Mesenchymal stem cell (in vitro differentiated cells and primary cell): ENCODE measurements at regions not wholly inside any gene's neighbourhood (a gene's known extent, or its start where the extent isn't known, plus 50 kb on each side); places are given as distances from the start of the nearest gene placed in this dataset.

ENCODE experiments used
- DNase-seq: peaks from one replicate; pipeline ENCODE4 v3.0.0-alpha.2; 2013
- H2AFZ ChIP-seq: one replicate; pipeline ENCODE4 v1.6.1; 2013; ENCODE audit warnings: low read depth, mild to moderate bottlenecking, control low read depth, inconsistent platforms, low read length, moderate library complexity
- H2AK5ac ChIP-seq: 2 replicates; pipeline ENCODE4 v1.6.1; 2013; ENCODE audit warnings: low read length, moderate library complexity, mild to moderate bottlenecking, inconsistent platforms; ENCODE audit not compliant: severe bottlenecking
- H2BK120ac ChIP-seq: one replicate; pipeline ENCODE4 v1.6.1; 2013; ENCODE audit warnings: low read depth, mild to moderate bottlenecking, inconsistent platforms, low read length, moderate library complexity
- H2BK12ac ChIP-seq, 2 experiments: one replicate each; pipeline ENCODE4 v1.6.1; 2013; ENCODE audit warnings: inconsistent platforms in 2 of 2, low read length in 2 of 2, mild to moderate bottlenecking in 2 of 2, moderate library complexity in 2 of 2, control low read depth in 1 of 2
- H2BK15ac ChIP-seq: one replicate; pipeline ENCODE4 v1.6.1; 2013; ENCODE audit warnings: mild to moderate bottlenecking, low read depth, inconsistent platforms; ENCODE audit not compliant: poor library complexity, severe bottlenecking
- H2BK5ac ChIP-seq: 2 replicates; pipeline ENCODE4 v1.6.1; 2013; ENCODE audit warnings: low read depth, mild to moderate bottlenecking, low read length, control low read depth, inconsistent platforms; ENCODE audit not compliant: poor library complexity, severe bottlenecking
- H3K14ac ChIP-seq, 2 experiments: one replicate each; pipeline ENCODE4 v1.6.1; 2013; ENCODE audit warnings: inconsistent platforms in 2 of 2, low read length in 2 of 2, control low read depth in 1 of 2, mild to moderate bottlenecking in 1 of 2, moderate library complexity in 1 of 2
- H3K18ac ChIP-seq, 2 experiments: one replicate each; pipeline ENCODE4 v1.6.1; 2013; ENCODE audit warnings: inconsistent platforms in 2 of 2, low read length in 2 of 2, control low read depth in 1 of 2, low read depth in 1 of 2, mild to moderate bottlenecking in 1 of 2
- H3K23ac ChIP-seq, 2 experiments: one replicate each; pipeline ENCODE4 v1.6.1; 2013; ENCODE audit warnings: inconsistent platforms in 2 of 2, low read length in 2 of 2, mild to moderate bottlenecking in 2 of 2, moderate library complexity in 2 of 2, control low read depth in 1 of 2
- H3K27ac ChIP-seq: 2 replicates; pipeline ENCODE4 v1.5.1; 2013; ENCODE audit warnings: mild to moderate bottlenecking, moderate library complexity, low read length, control low read depth, inconsistent platforms; ENCODE audit not compliant: poor library complexity, severe bottlenecking
- H3K27me3 ChIP-seq, 2 experiments: 2 replicates each; pipeline versions ENCODE4 v1.6.1 to v1.7.0; 2013; ENCODE audit warnings: low read length in 2 of 2, mild to moderate bottlenecking in 2 of 2, moderate library complexity in 2 of 2, control low read depth in 1 of 2, inconsistent platforms in 1 of 2; ENCODE audit not compliant: control insufficient read depth in 1 of 2, insufficient read depth in 1 of 2
- H3K36me3 ChIP-seq, 2 experiments: 2 replicates each; pipeline versions ENCODE4 v1.6.1 to v1.7.0; 2013; ENCODE audit warnings: low read length in 2 of 2, control low read depth in 1 of 2, inconsistent platforms in 1 of 2, low read depth in 1 of 2, mild to moderate bottlenecking in 1 of 2; ENCODE audit not compliant: insufficient read depth in 2 of 2, control insufficient read depth in 1 of 2
- H3K4ac ChIP-seq, 2 experiments: one replicate each; pipeline ENCODE4 v1.6.1; 2013; ENCODE audit warnings: inconsistent platforms in 2 of 2, low read length in 2 of 2, mild to moderate bottlenecking in 2 of 2, moderate library complexity in 2 of 2, control low read depth in 1 of 2, low read depth in 1 of 2
- H3K4me1 ChIP-seq: 2 replicates; pipeline ENCODE4 v1.6.1; 2013; ENCODE audit warnings: low read depth, low read length, control low read depth; ENCODE audit not compliant: control insufficient read depth, insufficient read depth
- H3K4me2 ChIP-seq: 2 replicates; pipeline ENCODE4 v1.6.1; 2013; ENCODE audit warnings: low read length, mild to moderate bottlenecking, inconsistent platforms; ENCODE audit not compliant: poor library complexity, severe bottlenecking
- H3K4me3 ChIP-seq, 2 experiments: 2 replicates each; pipeline versions ENCODE4 v1.5.1 to v1.7.0; 2013; ENCODE audit warnings: low read length in 2 of 2, mild to moderate bottlenecking in 2 of 2, control low read depth in 1 of 2, low read depth in 1 of 2; ENCODE audit not compliant: insufficient read depth in 1 of 2
- H3K79me1 ChIP-seq: replicated peaks from 2 replicates; pipeline ENCODE4 v1.6.1; 2013; ENCODE audit warnings: mild to moderate bottlenecking, control low read depth, low read length, inconsistent platforms; ENCODE audit not compliant: poor library complexity, severe bottlenecking
- H3K9ac ChIP-seq: 2 replicates; pipeline ENCODE4 v1.7.0; 2013; ENCODE audit warnings: mild to moderate bottlenecking, low read length, moderate library complexity
- H3K9me3 ChIP-seq: 2 replicates; pipeline ENCODE4 v1.7.0; 2013; ENCODE audit warnings: mild to moderate bottlenecking, low read length; ENCODE audit not compliant: control insufficient read depth
- H4K8ac ChIP-seq: one replicate; pipeline ENCODE4 v1.6.1; 2013; ENCODE audit warnings: inconsistent platforms, mild to moderate bottlenecking, low read length, moderate library complexity
- H4K91ac ChIP-seq: one replicate; pipeline ENCODE4 v1.6.1; 2013; ENCODE audit warnings: mild to moderate bottlenecking, low read length, inconsistent platforms
- WGBS: methylation state at CpG from one replicate; pipeline ENCODE4 v1.1.7; 2013; ENCODE audit warnings: mixed read lengths; 5-methylcytosine and 5-hydroxymethylcytosine counted together

DNA sequence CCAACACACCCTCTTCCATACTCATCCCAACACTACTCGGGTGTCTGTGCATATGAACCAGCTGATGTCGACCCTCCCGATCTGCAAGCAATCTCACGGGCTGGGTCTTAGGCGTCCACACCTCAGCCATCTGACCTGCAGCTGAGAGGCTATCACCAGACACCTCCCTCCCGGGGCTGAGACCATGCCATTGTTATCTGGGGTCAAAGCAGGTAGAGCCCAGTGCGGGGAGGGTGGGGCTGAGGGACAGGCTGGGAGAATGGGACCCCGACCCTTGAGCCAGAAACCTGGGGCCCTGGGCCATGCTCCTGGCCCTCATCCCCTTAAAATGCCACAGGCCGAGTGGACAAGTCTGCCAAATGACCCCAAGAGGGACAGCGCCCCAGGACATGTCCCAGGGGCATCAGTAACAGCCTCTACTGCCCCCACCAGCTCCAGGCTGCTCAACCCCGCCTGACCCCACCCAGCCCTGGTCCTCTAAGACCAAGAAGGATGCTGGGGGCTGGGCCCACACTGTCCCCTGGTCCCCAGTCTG lies 146.7 kb upstream of the CST7 start:
- Histone ChIP-seq H3K18ac (no peak overlapping the region), H2BK5ac (no peak overlapping the region), H3K27me3 (peaks cover 0 to 44% of the 10 kb centered on the region in 2 experiments), H3K9me3 (no peaks in the 10 kb centered on the region), H2BK12ac (no peak overlapping the region), H3K23ac (no peak overlapping the region), H3K4me1 (peaks cover 21% of the 10 kb centered on the region), H2AFZ (no peak overlapping the region), H3K9ac (no peak overlapping the region), H3K79me1 (no peaks in the 10 kb centered on the region), H3K36me3 (no peaks in the 10 kb centered on the region), H3K4me2 (no peak overlapping the region), H3K27ac (no peak overlapping the region), H3K4ac (no peak overlapping the region), H4K8ac (no peak overlapping the region), H2BK15ac (no peak overlapping the region), H3K14ac (no peak overlapping the region), H4K91ac (no peak overlapping the region), H2BK120ac (no peak overlapping the region), H3K4me3 (no peak overlapping the region), H2AK5ac (no peak overlapping the region)
- WGBS: 84% methylated on average over 10 of the region's 11 CpGs
- DNase-seq: no peak

- no peak overlapping the region for H3K18ac ChIP-seq
- no peaks in the 10 kb centered on the region for H3K79me1 ChIP-seq
- no peak overlapping the region for H3K4me2 ChIP-seq
- no peaks in the 10 kb centered on the region for H3K36me3 ChIP-seq
- no peaks in the 10 kb centered on the region for H3K9me3 ChIP-seq
- no peak for DNase-seq
- no peak overlapping the region for H2BK15ac ChIP-seq
- H2BK5ac ChIP-seq: no peak overlapping the region
- no peak overlapping the region for H3K9ac ChIP-seq
- H3K4me3 ChIP-seq: no peak overlapping the region
- no peak overlapping the region for H3K14ac ChIP-seq
- H2BK120ac ChIP-seq: no peak overlapping the region
- H3K4ac ChIP-seq: no peak overlapping the region
- H3K27ac ChIP-seq: no peak overlapping the region
- 80% methylated on average over 14 of the region's 16 CpGs for WGBS
- H4K91ac ChIP-seq: no peak overlapping the region
- no peak overlapping the region for H3K23ac ChIP-seq
- no peak overlapping the region for H2AK5ac ChIP-seq
- peaks cover 11% of the 10 kb centered on the region for H3K4me1 ChIP-seq
- no peak overlapping the region for H2AFZ ChIP-seq
- H3K27me3 ChIP-seq: peaks cover 0 to 29% of the 10 kb centered on the region in 2 experiments
- no peak overlapping the region for H4K8ac ChIP-seq
- H2BK12ac ChIP-seq: no peak overlapping the region
These were observed 144.4 kb upstream of the CST7 start for GRCh38 chr20:24804481-24805206.

DNA sequence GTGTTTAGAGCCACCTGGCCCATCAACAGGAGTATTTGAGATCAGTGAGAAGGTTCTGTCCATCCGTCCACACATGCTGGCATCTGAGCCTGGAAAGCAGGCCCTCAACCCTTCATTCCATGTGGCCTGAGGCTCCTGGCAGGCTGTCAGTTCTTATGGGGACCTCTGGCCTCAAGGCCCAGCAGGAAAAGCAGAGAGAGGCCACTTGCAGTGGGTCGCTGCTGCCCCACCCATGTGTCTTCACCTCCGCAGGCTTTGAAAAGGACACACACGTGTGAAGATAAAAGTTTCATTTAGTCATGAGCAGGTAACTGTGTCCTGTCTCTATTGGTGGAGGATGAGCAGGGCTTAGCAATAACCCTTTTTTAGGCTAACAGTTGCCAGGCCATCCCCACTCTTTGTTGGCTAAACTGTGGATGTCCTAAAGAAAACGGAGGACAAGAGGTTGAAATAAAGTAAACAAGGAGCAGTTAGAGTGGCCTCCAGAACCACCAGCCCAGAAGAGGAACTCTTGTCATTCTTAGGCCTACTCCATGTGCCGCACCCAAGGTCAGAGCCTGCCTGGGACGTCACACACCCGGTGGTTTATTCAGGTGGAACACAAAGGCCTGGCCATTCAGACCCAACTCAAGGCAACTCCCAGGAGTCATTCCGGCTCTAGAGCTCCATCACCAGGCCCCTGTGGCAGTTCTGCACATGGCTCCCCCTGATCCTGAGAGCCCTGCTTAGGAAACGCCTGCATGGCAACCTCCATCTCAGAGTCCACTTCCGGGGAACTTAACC lies 143.4 kb upstream of the CST7 start:
- no peak overlapping the region for H2AK5ac ChIP-seq
- H3K18ac ChIP-seq: no peak overlapping the region
- H3K4ac ChIP-seq: no peak overlapping the region
- no peak overlapping the region for H2AFZ ChIP-seq
- H3K4me3 ChIP-seq: no peak overlapping the region
- no peak overlapping the region for H3K14ac ChIP-seq
- no peak for DNase-seq
- no peaks in the 10 kb centered on the region for H3K79me1 ChIP-seq
- no peak overlapping the region for H2BK5ac ChIP-seq
- no peak overlapping the region for H2BK120ac ChIP-seq
- H3K9ac ChIP-seq: no peak overlapping the region
- no peak overlapping the region for H4K91ac ChIP-seq
- no peaks in the 10 kb centered on the region for H3K36me3 ChIP-seq
- no peak overlapping the region for H4K8ac ChIP-seq
- no peak overlapping the region for H3K27ac ChIP-seq
- no peak overlapping the region for H2BK12ac ChIP-seq
- H3K9me3 ChIP-seq: no peaks in the 10 kb centered on the region
- H3K23ac ChIP-seq: no peak overlapping the region
- H2BK15ac ChIP-seq: no peak overlapping the region
- peaks cover 0 to 20% of the 10 kb centered on the region in 2 experiments for H3K27me3 ChIP-seq
- 86% methylated on average over 11 of the region's 11 CpGs for WGBS
- H3K4me1 ChIP-seq: peaks cover 12% of the 10 kb centered on the region
- H3K4me2 ChIP-seq: no peak overlapping the region
